Prostate gland (tissue), 2 donors: ENCODE measurements at regions not wholly inside any gene's neighbourhood (a gene's known extent, or its start where the extent isn't known, plus 50 kb on each side); places are given as distances from the start of the nearest gene placed in this dataset.

Experiments
- CTCF ChIP-seq, 4 experiments: fragments of 200-600 bp in 2 of 4; fragments of 450-650 bp in 2 of 4; sonication (generic) in 2 of 4; IDR thresholded peaks; 1 replicate in 3 of 4; 2 replicates in 1 of 4; pipeline ENCODE4 v1.5.1; 2016 to 2019; ENCODE audit warnings: antibody characterized with exemption in 4 of 4, mild to moderate bottlenecking in 2 of 4, moderate library complexity in 2 of 4
- POLR2A ChIP-seq: fragments of 450-650 bp; IDR thresholded peaks from one replicate; pipeline ENCODE4 v1.6.1; 2016; ENCODE audit warnings: antibody characterized with exemption, mild to moderate bottlenecking
- POLR2AphosphoS5 ChIP-seq: sonication (generic); formaldehyde crosslinking; IDR thresholded peaks from one replicate; pipeline ENCODE4 v1.6.1; 2017; ENCODE audit warnings: antibody characterized with exemption

- TF ChIP-seq CTCF (IDR thresholded peaks at IDR 0.05) (no peak), POLR2A (no peak), POLR2AphosphoS5 (no peak)
These were observed 457.6 kb downstream of the SEMA3D start for GRCh38 chr7:84729284-84729683.
